T-cell (primary cell): ENCODE measurements at regions not wholly inside any gene's neighbourhood (a gene's known extent, or its start where the extent isn't known, plus 50 kb on each side); places are given as distances from the start of the nearest gene placed in this dataset.

ENCODE experiments used
- ATAC-seq, 4 experiments: fragments of 200-7000 bp in 3 of 4; fragments of 150-1000 bp in 1 of 4; cut with Tn5 transposase; replicated peaks in 1 of 4; 1 replicate in 3 of 4; 2 replicates in 1 of 4; pipeline ENCODE4 v1.10.0; 2021; ENCODE audit warnings: moderate library complexity in 3 of 4, mild to moderate bottlenecking in 2 of 4, moderate number of reproducible peaks in 1 of 4
- CTCF ChIA-PET, 2 donors: fragments of 300-600 bp; sonication (Branson Sonifier 250); formaldehyde crosslinking; loops; one replicate each; lab custom pipeline; 2022; ENCODE audit warnings: antibody characterized with exemption in 2 of 2; lab: Charles Lee
- POLR2A ChIA-PET, 2 donors: fragments of 300-600 bp; sonication (Branson Sonifier 250); formaldehyde crosslinking; loops; one replicate each; lab custom pipeline; 2022; ENCODE audit warnings: antibody characterized with exemption in 2 of 2; lab: Charles Lee
- DNase-seq, 35 experiments: peaks; one replicate each; pipeline versions ENCODE4 v3.0.0 to v3.0.0-alpha.2; 2013 to 2023
- H3K27ac ChIP-seq: one replicate; pipeline ENCODE4 v1.5.1; 2013; ENCODE audit warnings: low read length
- H3K27me3 ChIP-seq, 2 experiments: replicated peaks in 1 of 2; 1 replicate in 1 of 2; 2 replicates in 1 of 2; pipeline versions ENCODE4 v1.6.1 to v1.7.0; 2013; ENCODE audit warnings: low read length in 1 of 2, mixed read lengths in 1 of 2; ENCODE audit not compliant: control insufficient read depth in 2 of 2, insufficient read depth in 2 of 2; ENCODE audit errors: extremely low read depth in 1 of 2
- H3K36me3 ChIP-seq, 2 donors: 1 replicate in 1 of 2; 2 replicates in 1 of 2; pipeline versions ENCODE4 v1.6.1 to v1.7.0; 2013; ENCODE audit warnings: low read length in 1 of 2; ENCODE audit not compliant: control insufficient read depth in 2 of 2, insufficient read depth in 1 of 2; ENCODE audit errors: extremely low read depth in 1 of 2
- H3K4me1 ChIP-seq, 2 experiments: 1 replicate in 1 of 2; 2 replicates in 1 of 2; pipeline versions ENCODE4 v1.6.1 to v1.7.0; 2013; ENCODE audit warnings: low read length in 2 of 2, mixed read lengths in 1 of 2; ENCODE audit not compliant: insufficient read depth in 2 of 2, control insufficient read depth in 1 of 2; ENCODE audit errors: extremely low read depth in 1 of 2
- H3K4me3 ChIP-seq, 2 donors: 1 replicate in 1 of 2; 2 replicates in 1 of 2; pipeline versions ENCODE4 v1.5.1 to v1.7.0; 2013; ENCODE audit warnings: mild to moderate bottlenecking in 2 of 2, low read length in 1 of 2, moderate library complexity in 1 of 2; ENCODE audit not compliant: control insufficient read depth in 1 of 2; ENCODE audit errors: extremely low read depth in 1 of 2
- H3K9me3 ChIP-seq: 2 replicates; pipeline ENCODE4 v1.7.0; 2013
- H3K27ac Mint-ChIP-seq, 2 donors: one replicate each; pipeline ENCODE4 v1.8.0; 2020 to 2021; ENCODE audit warnings: mild to moderate bottlenecking in 2 of 2, mixed read lengths in 2 of 2
- H3K27me3 Mint-ChIP-seq, 2 donors: one replicate each; pipeline ENCODE4 v1.8.0; 2021 to 2022; ENCODE audit warnings: mixed read lengths in 2 of 2
- H3K36me3 Mint-ChIP-seq: one replicate; pipeline ENCODE4 v1.8.0; 2021; ENCODE audit warnings: mixed read lengths
- H3K4me1 Mint-ChIP-seq, 3 donors: one replicate each; pipeline ENCODE4 v1.8.0; 2020 to 2022; ENCODE audit warnings: mixed read lengths in 3 of 3, mild to moderate bottlenecking in 1 of 3
- H3K4me3 Mint-ChIP-seq, 3 donors: one replicate each; pipeline ENCODE4 v1.8.0; 2020 to 2022; ENCODE audit warnings: mild to moderate bottlenecking in 3 of 3, mixed read lengths in 3 of 3, moderate library complexity in 3 of 3
- H3K9me3 Mint-ChIP-seq, 3 donors: one replicate each; pipeline ENCODE4 v1.8.0; 2020 to 2022; ENCODE audit warnings: mixed read lengths in 3 of 3
- WGBS: methylation state at CpG from one replicate; pipeline ENCODE4 v1.1.5; 2013; ENCODE audit warnings: missing lambda C conversion rate; ENCODE audit not compliant: insufficient coverage; 5-methylcytosine and 5-hydroxymethylcytosine counted together

GRCh38 chr2:121099329-121100290 is 185.4 kb downstream of the TFCP2L1 start:
- Histone ChIP-seq H3K36me3 (no peaks in the 10 kb centered on the region), H3K4me3 (no peak overlapping the region), H3K4me1 (no peaks in the 10 kb centered on the region), H3K27me3 (peaks cover 0 to 25% of the 10 kb centered on the region in 2 experiments), H3K9me3 (no peaks in the 10 kb centered on the region), H3K27ac (no peak overlapping the region)
- WGBS: 73% methylated on average over 6 of the region's 8 CpGs
- ChIA-PET CTCF (interaction anchor here (0.8 to 1.0 kb wide), 2 partner anchors 20 kb away, joined by 3 read pairs; no protein-coding TSS in a partner anchor), POLR2A (no interaction called here)
- H3K4me1 Mint-ChIP-seq: no peaks in the 10 kb centered on the region
- ATAC-seq: no peak
- no peaks in the 10 kb centered on the region for H3K9me3 Mint-ChIP-seq
- no peak overlapping the region for H3K27ac Mint-ChIP-seq
- H3K27me3 Mint-ChIP-seq: peaks cover 8 to 26% of the 10 kb centered on the region in 2 donors
- no peak overlapping the region for H3K4me3 Mint-ChIP-seq
- H3K36me3 Mint-ChIP-seq: no peaks in the 10 kb centered on the region
- no peak for DNase-seq

DNA sequence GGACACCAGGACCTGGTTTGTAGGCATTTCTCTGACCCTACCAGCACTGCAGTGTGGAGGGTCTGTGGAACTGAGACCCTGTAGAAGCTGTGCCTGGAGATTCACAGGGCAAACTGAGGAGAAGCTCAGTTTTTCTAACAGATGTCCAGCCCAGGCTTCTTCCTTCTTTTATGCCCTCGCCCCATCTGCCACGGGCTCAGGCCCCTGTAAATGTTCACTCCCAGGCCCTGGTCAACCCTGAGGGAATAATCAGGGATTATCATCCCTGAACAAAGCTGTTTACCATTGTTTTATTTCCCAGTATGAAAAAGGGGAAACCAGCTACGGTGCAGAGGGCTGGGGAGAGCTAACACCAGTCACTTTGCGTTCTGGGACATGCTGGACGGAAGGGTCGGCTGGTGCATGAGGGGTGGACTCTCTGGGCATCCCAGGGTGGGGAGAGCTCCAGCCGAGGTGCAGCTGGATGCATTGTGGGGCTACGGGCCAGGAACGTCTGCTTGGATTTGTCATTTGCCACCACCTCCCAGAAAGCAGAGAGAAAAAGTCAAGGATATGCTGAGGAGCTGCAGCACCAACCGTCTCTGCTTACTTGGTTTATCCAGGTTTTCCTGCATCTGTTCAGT is 183.8 kb downstream of the TFCP2L1 start:
- Histone ChIP-seq H3K27ac (no peak overlapping the region), H3K27me3 (peaks cover 0 to 19% of the 10 kb centered on the region in 2 experiments), H3K4me3 (no peak overlapping the region), H3K36me3 (no peaks in the 10 kb centered on the region), H3K4me1 (no peaks in the 10 kb centered on the region), H3K9me3 (no peaks in the 10 kb centered on the region)
- DNase-seq: no peak
- CTCF ChIA-PET: interaction anchor here in 1 of 2 donors (0.6 kb wide), 1 partner anchor 260 kb away, joined by 9 read pairs; no protein-coding TSS in a partner anchor
- 78% methylated on average over 6 of the region's 10 CpGs for WGBS
- H3K27me3 Mint-ChIP-seq: peaks cover 5 to 23% of the 10 kb centered on the region in 2 donors
- no peaks in the 10 kb centered on the region for H3K9me3 Mint-ChIP-seq
- no peak overlapping the region for H3K4me3 Mint-ChIP-seq
- H3K27ac Mint-ChIP-seq: no peak overlapping the region
- POLR2A ChIA-PET: no interaction called here
- no peaks in the 10 kb centered on the region for H3K4me1 Mint-ChIP-seq
- no peaks in the 10 kb centered on the region for H3K36me3 Mint-ChIP-seq
- ATAC-seq: no peak

GRCh38 chr2:121102941-121103340 is 182.1 kb downstream of the TFCP2L1 start:
- H3K4me1 ChIP-seq: no peaks in the 10 kb centered on the region
- no peaks in the 10 kb centered on the region for H3K9me3 ChIP-seq
- no peaks in the 10 kb centered on the region for H3K36me3 Mint-ChIP-seq
- WGBS: no CpG with 5 or more reads among the region's 2 CpGs
- no peaks in the 10 kb centered on the region for H3K9me3 Mint-ChIP-seq
- H3K36me3 ChIP-seq: no peaks in the 10 kb centered on the region
- no peak overlapping the region for H3K4me3 ChIP-seq
- no peak for DNase-seq
- no peaks in the 10 kb centered on the region for H3K4me1 Mint-ChIP-seq
- ChIA-PET POLR2A (no interaction called here), CTCF (no interaction called here)
- H3K27ac ChIP-seq: no peak overlapping the region
- H3K27me3 ChIP-seq: peaks cover 0 to 17% of the 10 kb centered on the region in 2 experiments
- no peak overlapping the region for H3K4me3 Mint-ChIP-seq
- H3K27me3 Mint-ChIP-seq: peaks cover 5 to 23% of the 10 kb centered on the region in 2 donors
- no peak for ATAC-seq
- no peak overlapping the region for H3K27ac Mint-ChIP-seq

DNA sequence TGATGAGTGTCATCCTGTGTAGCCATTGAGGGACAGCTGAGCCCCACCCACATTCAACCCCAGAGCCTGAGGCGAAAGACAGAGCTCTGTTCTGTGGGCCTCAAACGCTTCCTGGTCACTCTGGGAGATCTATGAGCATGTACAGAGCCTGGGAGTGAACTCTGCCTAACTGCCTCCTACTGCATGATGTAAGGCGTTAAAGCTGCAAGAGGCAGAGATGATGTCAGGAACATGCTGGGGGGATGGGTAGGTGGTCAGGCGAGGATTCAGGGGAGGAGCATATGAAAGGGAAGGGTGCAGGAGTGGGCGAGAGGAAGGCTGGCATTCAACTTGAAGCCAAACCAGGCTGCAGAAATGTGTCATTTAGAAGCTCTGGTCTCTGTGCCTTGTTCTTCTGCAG is 181.0 kb downstream of the TFCP2L1 start:
- Mint-ChIP-seq H3K9me3 (no peaks in the 10 kb centered on the region), H3K27ac (no peak overlapping the region), H3K4me1 (no peaks in the 10 kb centered on the region), H3K4me3 (no peak overlapping the region), H3K36me3 (no peaks in the 10 kb centered on the region), H3K27me3 (peaks cover 5 to 23% of the 10 kb centered on the region in 2 donors)
- ChIA-PET CTCF (no interaction called here), POLR2A (no interaction called here)
- H3K9me3 ChIP-seq: no peaks in the 10 kb centered on the region
- no peaks in the 10 kb centered on the region for H3K4me1 ChIP-seq
- DNase-seq: no peak
- H3K27me3 ChIP-seq: peaks cover 0 to 16% of the 10 kb centered on the region in 2 experiments
- no peaks in the 10 kb centered on the region for H3K36me3 ChIP-seq
- ATAC-seq: no peak
- no peak overlapping the region for H3K4me3 ChIP-seq
- no peak overlapping the region for H3K27ac ChIP-seq
- 68% methylated on average over 4 of the region's 5 CpGs for WGBS

GRCh38 chr2:121104721-121105141 is 180.3 kb downstream of the TFCP2L1 start:
- Histone ChIP-seq H3K4me1 (no peaks in the 10 kb centered on the region), H3K27ac (no peak overlapping the region), H3K36me3 (no peaks in the 10 kb centered on the region), H3K27me3 (peaks cover 0 to 15% of the 10 kb centered on the region in 2 experiments), H3K4me3 (no peak overlapping the region), H3K9me3 (no peaks in the 10 kb centered on the region)
- no peak for DNase-seq
- Mint-ChIP-seq H3K9me3 (no peaks in the 10 kb centered on the region), H3K27me3 (peaks cover 5 to 26% of the 10 kb centered on the region in 2 donors), H3K4me1 (no peaks in the 10 kb centered on the region), H3K27ac (no peak overlapping the region), H3K4me3 (no peak overlapping the region), H3K36me3 (no peaks in the 10 kb centered on the region)
- POLR2A ChIA-PET: interaction anchor here in 1 of 2 donors (0.6 kb wide), 1 partner anchor 436 kb away, joined by 3 read pairs; no protein-coding TSS in a partner anchor
- WGBS: 72% methylated on average over 8 of the region's 10 CpGs
- ATAC-seq: no peak
- CTCF ChIA-PET: no interaction called here

DNA sequence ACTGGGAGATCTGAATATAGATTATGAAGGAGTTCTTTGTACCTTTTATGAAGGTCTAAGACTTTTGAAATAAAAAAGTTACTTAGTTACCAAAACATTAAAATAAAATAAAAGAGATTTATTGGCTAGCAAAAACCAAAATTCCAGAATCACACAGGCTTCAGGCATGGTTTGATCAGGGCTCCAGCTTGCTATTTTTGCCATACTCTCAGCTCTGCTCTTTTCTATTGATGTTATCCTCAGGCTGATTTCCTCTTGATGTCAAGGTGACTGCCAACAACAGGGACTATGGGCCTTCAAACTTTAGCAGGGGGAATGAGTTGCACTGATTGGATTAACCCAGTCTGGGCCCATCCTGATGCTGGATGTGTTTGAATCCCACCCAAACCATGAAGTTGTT is 174.1 kb downstream of the TFCP2L1 start:
- Mint-ChIP-seq H3K4me3 (no peak overlapping the region), H3K9me3 (peaks cover 3 to 22% (median 12%) of the 10 kb centered on the region in 3 donors), H3K27me3 (peaks cover 2 to 12% of the 10 kb centered on the region in 2 donors), H3K4me1 (no peaks in the 10 kb centered on the region), H3K36me3 (no peaks in the 10 kb centered on the region), H3K27ac (no peak overlapping the region)
- H3K27me3 ChIP-seq: no peaks in the 10 kb centered on the region
- H3K27ac ChIP-seq: no peak overlapping the region
- POLR2A ChIA-PET: no interaction called here
- CTCF ChIA-PET: no interaction called here
- H3K4me3 ChIP-seq: no peak overlapping the region
- ATAC-seq (no peak), DNase-seq (no peak)
- no peaks in the 10 kb centered on the region for H3K4me1 ChIP-seq
- H3K9me3 ChIP-seq: no peaks in the 10 kb centered on the region
- no peaks in the 10 kb centered on the region for H3K36me3 ChIP-seq
